H9 (cell line): ENCODE measurements at regions not wholly inside any gene's neighbourhood (a gene's known extent, or its start where the extent isn't known, plus 50 kb on each side); places are given as distances from the start of the nearest gene placed in this dataset.

Experiments used
- DNase-seq: peaks from one replicate; pipeline ENCODE4 v3.0.0-alpha.2; 2017
- H2AFZ ChIP-seq: one replicate; pipeline ENCODE4 v1.6.1; 2013; ENCODE audit warnings: mild to moderate bottlenecking, low read length, control low read depth, moderate library complexity
- H2AK5ac ChIP-seq: 2 replicates; pipeline ENCODE4 v1.6.1; 2013; ENCODE audit warnings: low read length, control low read depth, mixed read lengths; ENCODE audit not compliant: insufficient read length
- H2BK120ac ChIP-seq: one replicate; pipeline ENCODE4 v1.6.1; 2013; ENCODE audit warnings: low read depth, mild to moderate bottlenecking, low read length, control low read depth, inconsistent platforms; ENCODE audit not compliant: poor library complexity, severe bottlenecking
- H2BK12ac ChIP-seq: 2 replicates; pipeline ENCODE4 v1.6.1; 2013; ENCODE audit warnings: low read length, control low read depth, mixed read lengths, low read depth; ENCODE audit not compliant: insufficient read length
- H2BK15ac ChIP-seq: 2 replicates; pipeline ENCODE4 v1.6.1; 2013; ENCODE audit warnings: low read depth, low read length, control low read depth
- H2BK20ac ChIP-seq: one replicate; pipeline ENCODE4 v1.6.1; 2013; ENCODE audit warnings: low read depth, mild to moderate bottlenecking, low read length, control low read depth, inconsistent platforms; ENCODE audit not compliant: poor library complexity, severe bottlenecking
- H2BK5ac ChIP-seq: 2 replicates; pipeline ENCODE4 v1.6.1; 2013; ENCODE audit warnings: low read length, control low read depth, mixed read lengths; ENCODE audit not compliant: insufficient read length
- H3K14ac ChIP-seq: 2 replicates; pipeline ENCODE4 v1.6.1; 2013; ENCODE audit warnings: low read length, control low read depth; ENCODE audit not compliant: insufficient read depth
- H3K18ac ChIP-seq: 2 replicates; pipeline ENCODE4 v1.6.1; 2013; ENCODE audit warnings: low read depth, mild to moderate bottlenecking, mixed read lengths, low read length, control low read depth; ENCODE audit not compliant: insufficient read length
- H3K23ac ChIP-seq: 2 replicates; pipeline ENCODE4 v1.6.1; 2013; ENCODE audit warnings: low read length, control low read depth, mixed read lengths, low read depth; ENCODE audit not compliant: insufficient read length
- H3K23me2 ChIP-seq: 2 replicates; pipeline ENCODE4 v1.6.1; 2013; ENCODE audit warnings: low read depth, mild to moderate bottlenecking, mixed read lengths, low read length, control low read depth; ENCODE audit not compliant: insufficient read length, poor library complexity, severe bottlenecking
- H3K27ac ChIP-seq: 2 replicates; pipeline ENCODE4 v1.5.1; 2013; ENCODE audit warnings: low read length, control low read depth, mixed read lengths, low read depth; ENCODE audit not compliant: insufficient read length
- H3K27me3 ChIP-seq: 2 replicates; pipeline ENCODE4 v1.6.1; 2013; ENCODE audit warnings: low read length, control low read depth, inconsistent platforms; ENCODE audit not compliant: insufficient read depth
- H3K4ac ChIP-seq: 2 replicates; pipeline ENCODE4 v1.6.1; 2013; ENCODE audit warnings: low read depth, mild to moderate bottlenecking, control low read depth, inconsistent platforms, low read length, moderate library complexity
- H3K4me1 ChIP-seq: 2 replicates; pipeline ENCODE4 v1.6.1; 2013; ENCODE audit warnings: low read length, control low read depth, inconsistent platforms; ENCODE audit not compliant: insufficient read depth
- H3K4me2 ChIP-seq: 2 replicates; pipeline ENCODE4 v1.6.1; 2013; ENCODE audit warnings: low read length, control low read depth, mixed read lengths; ENCODE audit not compliant: insufficient read length, insufficient read depth
- H3K56ac ChIP-seq: 2 replicates; pipeline ENCODE4 v1.6.1; 2013; ENCODE audit warnings: low read depth, mild to moderate bottlenecking, mixed read lengths, low read length, control low read depth; ENCODE audit not compliant: insufficient read length
- H3K79me1 ChIP-seq: 2 replicates; pipeline ENCODE4 v1.6.1; 2013; ENCODE audit warnings: low read depth, mild to moderate bottlenecking, moderate library complexity, low read length, control low read depth, inconsistent platforms; ENCODE audit not compliant: insufficient read depth, poor library complexity, severe bottlenecking
- H3K79me2 ChIP-seq: 2 replicates; pipeline ENCODE4 v1.6.1; 2013; ENCODE audit warnings: low read length, control low read depth, inconsistent platforms; ENCODE audit not compliant: insufficient read depth
- H3K9ac ChIP-seq: 2 replicates; pipeline ENCODE4 v1.6.1; 2013; ENCODE audit warnings: low read length, control low read depth, mixed read lengths; ENCODE audit not compliant: insufficient read length; ENCODE audit errors: extremely low read depth
- H3K9me3 ChIP-seq: one replicate; pipeline ENCODE4 v1.6.1; 2013; ENCODE audit warnings: low read depth, low read length, inconsistent platforms; ENCODE audit not compliant: control insufficient read depth
- H3T11ph ChIP-seq: one replicate; pipeline ENCODE4 v1.6.1; 2013; ENCODE audit warnings: mild to moderate bottlenecking, low read length, control low read depth, inconsistent platforms
- H4K20me1 ChIP-seq: one replicate; pipeline ENCODE4 v1.6.1; 2013; ENCODE audit not compliant: control insufficient read depth, insufficient read length, insufficient read depth
- H4K5ac ChIP-seq: 2 replicates; pipeline ENCODE4 v1.6.1; 2013; ENCODE audit warnings: low read depth, mild to moderate bottlenecking, mixed read lengths, low read length, control low read depth; ENCODE audit not compliant: insufficient read length
- H4K8ac ChIP-seq: replicated peaks from 2 replicates; pipeline ENCODE4 v1.6.1; 2013; ENCODE audit warnings: low read length, control low read depth, mixed read lengths, low read depth; ENCODE audit not compliant: insufficient read length
- H4K91ac ChIP-seq: 2 replicates; pipeline ENCODE4 v1.6.1; 2013; ENCODE audit warnings: low read depth, mild to moderate bottlenecking, moderate library complexity, mixed read lengths, low read length, control low read depth; ENCODE audit not compliant: insufficient read length
- H3K27ac Mint-ChIP-seq, 3 experiments: 2 replicates in 2 of 3; 3 replicates in 1 of 3; pipeline ENCODE4 v1.8.0; 2020 to 2021; ENCODE audit warnings: mixed read lengths in 3 of 3, mild to moderate bottlenecking in 1 of 3, moderate library complexity in 1 of 3
- H3K27me3 Mint-ChIP-seq: 2 replicates; pipeline ENCODE4 v1.8.0; 2021; ENCODE audit warnings: low read depth, mild to moderate bottlenecking, moderate library complexity, mixed read lengths
- H3K36me3 Mint-ChIP-seq, 3 experiments: 2 replicates in 2 of 3; 3 replicates in 1 of 3; pipeline ENCODE4 v1.8.0; 2020 to 2021; ENCODE audit warnings: low read depth in 3 of 3, mixed read lengths in 3 of 3; ENCODE audit not compliant: insufficient read depth in 1 of 3
- H3K4me1 Mint-ChIP-seq, 2 experiments: 2 replicates each; pipeline ENCODE4 v1.8.0; 2020; ENCODE audit warnings: mixed read lengths in 2 of 2
- H3K4me3 Mint-ChIP-seq, 2 experiments: 2 replicates in 1 of 2; 3 replicates in 1 of 2; pipeline ENCODE4 v1.8.0; 2020 to 2021; ENCODE audit warnings: mild to moderate bottlenecking in 2 of 2, mixed read lengths in 2 of 2, moderate library complexity in 1 of 2
- H3K9me3 Mint-ChIP-seq, 2 experiments: 2 replicates in 1 of 2; 3 replicates in 1 of 2; pipeline ENCODE4 v1.8.0; 2020; ENCODE audit warnings: mild to moderate bottlenecking in 2 of 2, mixed read lengths in 2 of 2, moderate library complexity in 1 of 2
- CTCF ChIP-seq: fragments of 200-600 bp; sonication (generic); conservative IDR thresholded peaks from 3 replicates; pipeline ENCODE4 v1.8.0; 2021; ENCODE audit warnings: antibody characterized with exemption, mild to moderate bottlenecking
- WGBS: extraction: QIAGEN DNeasy Blood & Tissue Kit; methylation state at CpG from one replicate; pipeline ENCODE4 v1.1.7; 2013; ENCODE audit warnings: missing lambda C conversion rate, low lambda C conversion rate, mixed read lengths; ENCODE audit not compliant: insufficient read length; ENCODE audit errors: extremely low coverage; 5-methylcytosine and 5-hydroxymethylcytosine counted together

- no peak overlapping the region for H3K9ac ChIP-seq
- no peak overlapping the region for H3K4ac ChIP-seq
- no peak overlapping the region for H4K91ac ChIP-seq
- Mint-ChIP-seq H3K4me1 (peaks cover 3 to 11% of the 10 kb centered on the region in 2 experiments; a peak in 3 of 4 replicates), H3K27ac (no peak overlapping the region), H3K9me3 (peaks cover 3 to 5% of the 10 kb centered on the region in 2 experiments; a peak in 1 of 5 replicates), H3K4me3 (no peak overlapping the region), H3K36me3 (no peaks in the 10 kb centered on the region; a peak in 1 of 7 replicates), H3K27me3 (peaks cover 2% of the 10 kb centered on the region; the same call in 1 of the 2 replicates)
- no peak overlapping the region for H2BK12ac ChIP-seq
- no peaks in the 10 kb centered on the region; the same call in 1 of the 2 replicates for H3K4me1 ChIP-seq
- no peak overlapping the region for H3K56ac ChIP-seq
- no peaks in the 10 kb centered on the region for H3K9me3 ChIP-seq
- H3K79me1 ChIP-seq, result no peaks in the 10 kb centered on the region
- H2BK15ac ChIP-seq, result no peak overlapping the region
- H2BK120ac ChIP-seq, result no peak overlapping the region
- no peak overlapping the region for H2AFZ ChIP-seq
- no peak overlapping the region for H3K27ac ChIP-seq
- no peak overlapping the region for H3K18ac ChIP-seq
- no peak overlapping the region for H3K23ac ChIP-seq
- no peak overlapping the region for H2BK5ac ChIP-seq
- H4K5ac ChIP-seq, result no peak overlapping the region
- TF ChIP-seq CTCF, result no peak
- no peak for DNase-seq
- no peak overlapping the region for H2BK20ac ChIP-seq
- no peak overlapping the region for H2AK5ac ChIP-seq
- no CpG with 5 or more reads among the region's 8 CpGs for WGBS
- H3K14ac ChIP-seq, result no peak overlapping the region
- H3T11ph ChIP-seq, result no peak overlapping the region
- no peak overlapping the region for H3K4me2 ChIP-seq
- no peaks in the 10 kb centered on the region for H3K27me3 ChIP-seq
- H3K23me2 ChIP-seq, result no peaks in the 10 kb centered on the region
- no peaks in the 10 kb centered on the region for H3K79me2 ChIP-seq
- H4K8ac ChIP-seq, result no peak overlapping the region
- no peaks in the 10 kb centered on the region for H4K20me1 ChIP-seq
Observed at GRCh38 chr6:166026586-166027126, 141.0 kb downstream of the TBXT start.
